CD4-positive, alpha-beta memory T cell (primary cell): ENCODE measurements at regions not wholly inside any gene's neighbourhood (a gene's known extent, or its start where the extent isn't known, plus 50 kb on each side); places are given as distances from the start of the nearest gene placed in this dataset.

Experiments
- CTCF ChIA-PET: fragments of 350-600 bp; sonication (Branson Sonifier 250); formaldehyde crosslinking; loops from one replicate; lab custom pipeline; 2021; ENCODE audit warnings: inconsistent platforms; ENCODE audit not compliant: partially characterized antibody; lab: Charles Lee
- POLR2A ChIA-PET: fragments of 350-600 bp; sonication (Branson Sonifier 250); formaldehyde crosslinking; loops from one replicate; lab custom pipeline; 2021; ENCODE audit not compliant: partially characterized antibody; lab: Charles Lee
- DNase-seq, 5 donors: peaks; one replicate each; pipeline versions ENCODE4 v3.0.0 to v3.0.0-alpha.2; 2020 to 2022; ENCODE audit warnings: mixed read lengths in 1 of 5
- H3K27ac ChIP-seq: one replicate; pipeline ENCODE4 v1.7.0; 2013; ENCODE audit warnings: low read depth, low read length
- H3K27me3 ChIP-seq: 2 replicates; pipeline ENCODE4 v1.7.0; 2013; ENCODE audit warnings: mild to moderate bottlenecking, low read length, moderate library complexity; ENCODE audit not compliant: insufficient read depth
- H3K36me3 ChIP-seq: 2 replicates; pipeline ENCODE4 v1.7.0; 2013; ENCODE audit warnings: mild to moderate bottlenecking, low read length, moderate library complexity; ENCODE audit not compliant: insufficient read depth
- H3K4me1 ChIP-seq: 2 replicates; pipeline ENCODE4 v1.7.0; 2013; ENCODE audit warnings: mild to moderate bottlenecking, low read length, moderate library complexity; ENCODE audit not compliant: insufficient read depth
- H3K4me3 ChIP-seq, 2 donors: one replicate each; pipeline ENCODE4 v1.7.0; 2013; ENCODE audit warnings: low read length in 2 of 2, mild to moderate bottlenecking in 1 of 2
- H3K9me3 ChIP-seq, 2 donors: one replicate each; pipeline ENCODE4 v1.7.0; 2013; ENCODE audit warnings: low read length in 2 of 2, control low read depth in 1 of 2; ENCODE audit not compliant: control insufficient read depth in 1 of 2
- H3K27ac Mint-ChIP-seq, 7 donors: one replicate each; pipeline ENCODE4 v1.8.0; 2020 to 2021; ENCODE audit warnings: mixed read lengths in 7 of 7, mild to moderate bottlenecking in 6 of 7, inconsistent platforms in 3 of 7, moderate library complexity in 3 of 7
- H3K27me3 Mint-ChIP-seq, 2 donors: one replicate each; pipeline ENCODE4 v1.8.0; 2020 to 2021; ENCODE audit warnings: mixed read lengths in 2 of 2
- H3K36me3 Mint-ChIP-seq, 2 donors: one replicate each; pipeline ENCODE4 v1.8.0; 2020 to 2021; ENCODE audit warnings: mixed read lengths in 2 of 2, inconsistent platforms in 1 of 2, mild to moderate bottlenecking in 1 of 2
- H3K4me1 Mint-ChIP-seq, 4 donors: one replicate each; pipeline ENCODE4 v1.8.0; 2020 to 2021; ENCODE audit warnings: mixed read lengths in 4 of 4, mild to moderate bottlenecking in 1 of 4
- H3K4me3 Mint-ChIP-seq, 8 donors: one replicate each; pipeline ENCODE4 v1.8.0; 2020 to 2021; ENCODE audit warnings: mixed read lengths in 8 of 8, mild to moderate bottlenecking in 7 of 8, moderate library complexity in 6 of 8, inconsistent platforms in 3 of 8
- H3K9me3 Mint-ChIP-seq, 8 donors: one replicate each; pipeline ENCODE4 v1.8.0; 2020 to 2021; ENCODE audit warnings: mixed read lengths in 8 of 8, mild to moderate bottlenecking in 5 of 8, inconsistent platforms in 3 of 8, moderate library complexity in 1 of 8
- intact Hi-C: fragments of 100-400 bp; cut with micrococcal nuclease; formaldehyde crosslinking; loops from one replicate; pipeline ENCODE4 v1.15.1; 2023

- H3K4me3 ChIP-seq = no peak overlapping the region
- H3K27me3 ChIP-seq = no peaks in the 10 kb centered on the region
- intact Hi-C loops = no loop called here
- ChIA-PET CTCF (no interaction called here), POLR2A (no interaction called here)
- H3K4me1 ChIP-seq = no peaks in the 10 kb centered on the region
- Mint-ChIP-seq H3K27ac (no peak overlapping the region), H3K27me3 (peaks cover 1 to 2% of the 10 kb centered on the region in 2 donors), H3K9me3 (peaks cover 0 to 2% (median 0%) of the 10 kb centered on the region in 8 donors), H3K4me1 (peaks cover 0 to 5% (median 4%) of the 10 kb centered on the region in 4 donors), H3K4me3 (no peak overlapping the region), H3K36me3 (no peaks in the 10 kb centered on the region)
- H3K27ac ChIP-seq = no peak overlapping the region
- H3K9me3 ChIP-seq = no peaks in the 10 kb centered on the region
- no peak for DNase-seq
- no peaks in the 10 kb centered on the region for H3K36me3 ChIP-seq
These were observed 205.1 kb upstream of the GMDS start for GRCh38 chr6:2450546-2450945.

- H3K4me1 ChIP-seq = no peaks in the 10 kb centered on the region
- no peak overlapping the region for H3K4me3 ChIP-seq
- CTCF ChIA-PET = interaction anchor here (1.3 to 2.2 kb wide), 2 partner anchors 184 to 853 kb away, joined by 4 to 8 read pairs; no protein-coding TSS in a partner anchor
- Mint-ChIP-seq H3K9me3 (peaks cover 0 to 2% (median 0%) of the 10 kb centered on the region in 8 donors), H3K36me3 (peaks cover 0 to 4% of the 10 kb centered on the region in 2 donors), H3K27me3 (peaks cover 1 to 2% of the 10 kb centered on the region in 2 donors), H3K27ac (no peak overlapping the region), H3K4me1 (peaks cover 0 to 5% (median 4%) of the 10 kb centered on the region in 4 donors), H3K4me3 (no peak overlapping the region)
- intact Hi-C loops = loop anchor here (5.0 kb wide), 1 partner anchor 183 kb away; no protein-coding TSS in a partner anchor
- no peaks in the 10 kb centered on the region for H3K27me3 ChIP-seq
- POLR2A ChIA-PET = no interaction called here
- DNase-seq = no peak
- no peaks in the 10 kb centered on the region for H3K9me3 ChIP-seq
- no peaks in the 10 kb centered on the region for H3K36me3 ChIP-seq
- H3K27ac ChIP-seq = no peak overlapping the region
These were observed 204.2 kb upstream of the GMDS start for GRCh38 chr6:2449572-2449940.

- Mint-ChIP-seq H3K9me3 (peaks cover 0 to 2% (median 0%) of the 10 kb centered on the region in 8 donors), H3K4me1 (peaks cover 0 to 5% (median 4%) of the 10 kb centered on the region in 4 donors), H3K4me3 (peak overlapping the region in 6 of 8 donors; percentile 0 to 66 (median 44)), H3K36me3 (peaks cover 0 to 4% of the 10 kb centered on the region in 2 donors), H3K27me3 (peaks cover 1 to 2% of the 10 kb centered on the region in 2 donors), H3K27ac (peak overlapping the region in 1 of 7 donors; percentile 30)
- Histone ChIP-seq H3K4me3 (no peak overlapping the region), H3K4me1 (no peaks in the 10 kb centered on the region), H3K9me3 (no peaks in the 10 kb centered on the region), H3K27ac (no peak overlapping the region), H3K36me3 (no peaks in the 10 kb centered on the region), H3K27me3 (no peaks in the 10 kb centered on the region)
- CTCF ChIA-PET = interaction anchor here (0.7 to 2.2 kb wide), 5 partner anchors 10 to 1010 kb away, joined by 3 to 8 read pairs (median 4); no protein-coding TSS in a partner anchor
- POLR2A ChIA-PET = no interaction called here
- peak in 1 of 5 donors; percentile 8 for DNase-seq
- intact Hi-C loops = loop anchor here (5.0 kb wide), 1 partner anchor 183 kb away; no protein-coding TSS in a partner anchor
These were observed 203.6 kb upstream of the GMDS start for GRCh38 chr6:2448826-2449571.

GRCh38 chr6:2447931-2448330 is 202.5 kb upstream of the GMDS start:
- Histone ChIP-seq H3K4me3 (no peak overlapping the region), H3K4me1 (no peaks in the 10 kb centered on the region), H3K36me3 (no peaks in the 10 kb centered on the region), H3K27me3 (no peaks in the 10 kb centered on the region), H3K27ac (no peak overlapping the region), H3K9me3 (no peaks in the 10 kb centered on the region)
- peaks cover 0 to 4% of the 10 kb centered on the region in 2 donors for H3K36me3 Mint-ChIP-seq
- H3K27me3 Mint-ChIP-seq = peaks cover 0 to 2% of the 10 kb centered on the region in 2 donors
- H3K27ac Mint-ChIP-seq = no peak overlapping the region
- H3K4me3 Mint-ChIP-seq = no peak overlapping the region
- ChIA-PET CTCF (interaction anchor here (0.6 to 2.2 kb wide), 6 partner anchors 9 to 1009 kb away, joined by 3 to 8 read pairs (median 4); no protein-coding TSS in a partner anchor), POLR2A (no interaction called here)
- H3K9me3 Mint-ChIP-seq = no peaks in the 10 kb centered on the region
- H3K4me1 Mint-ChIP-seq = peaks cover 0 to 5% (median 4%) of the 10 kb centered on the region in 4 donors
- intact Hi-C loops = loop anchor here (5.0 kb wide), 1 partner anchor 184 kb away; no protein-coding TSS in a partner anchor
- DNase-seq = no peak

GRCh38 chr6:2447318-2447920 is 202.0 kb upstream of the GMDS start:
- H3K4me3 Mint-ChIP-seq = no peak overlapping the region
- intact Hi-C loops = loop anchor here (5.0 kb wide), 1 partner anchor 185 kb away; no protein-coding TSS in a partner anchor
- no peaks in the 10 kb centered on the region for H3K9me3 ChIP-seq

GRCh38 chr6:2441601-2442475 is 196.4 kb upstream of the GMDS start:
- Histone ChIP-seq H3K27me3 (no peaks in the 10 kb centered on the region), H3K9me3 (no peaks in the 10 kb centered on the region), H3K27ac (no peak overlapping the region), H3K36me3 (no peaks in the 10 kb centered on the region), H3K4me3 (no peak overlapping the region), H3K4me1 (no peaks in the 10 kb centered on the region)
- ChIA-PET POLR2A (no interaction called here), CTCF (no interaction called here)
- Mint-ChIP-seq H3K4me3 (no peak overlapping the region), H3K36me3 (peaks cover 0 to 4% of the 10 kb centered on the region in 2 donors), H3K27ac (no peak overlapping the region), H3K4me1 (no peaks in the 10 kb centered on the region), H3K27me3 (peaks cover 2% of the 10 kb centered on the region in 2 donors), H3K9me3 (no peaks in the 10 kb centered on the region)
- no peak for DNase-seq
- intact Hi-C loops = no loop called here

More at GRCh38 chr6:2447318-2447920, 202.0 kb upstream of the GMDS start:
- no peak overlapping the region for H3K27ac ChIP-seq
- ChIA-PET CTCF (interaction anchor here (1.2 to 2.2 kb wide), 3 partner anchors 8 to 851 kb away, joined by 3 to 8 read pairs (median 4); no protein-coding TSS in a partner anchor), POLR2A (no interaction called here)
- no peaks in the 10 kb centered on the region for H3K27me3 ChIP-seq
- no peak overlapping the region for H3K27ac Mint-ChIP-seq
- H3K4me3 ChIP-seq = no peak overlapping the region
- H3K27me3 Mint-ChIP-seq = peaks cover 0 to 2% of the 10 kb centered on the region in 2 donors
- no peaks in the 10 kb centered on the region for H3K36me3 ChIP-seq
- peaks cover 0 to 5% (median 4%) of the 10 kb centered on the region in 4 donors for H3K4me1 Mint-ChIP-seq
- DNase-seq = no peak
- peaks cover 0 to 4% of the 10 kb centered on the region in 2 donors for H3K36me3 Mint-ChIP-seq
- H3K9me3 Mint-ChIP-seq = no peaks in the 10 kb centered on the region
- no peaks in the 10 kb centered on the region for H3K4me1 ChIP-seq
